GM21390 (cell line): ENCODE measurements at regions not wholly inside any gene's neighbourhood (a gene's known extent, or its start where the extent isn't known, plus 50 kb on each side); places are given as distances from the start of the nearest gene placed in this dataset.
"Not testable (repeated sequence)": the region's sequence is repeated elsewhere in the genome, so short reads cannot be mapped to it uniquely, and the experiment has no call there.

Source experiments
- ATAC-seq: cut with Tn5 transposase; IDR thresholded peaks from one replicate; pipeline ENCODE4 v1.9.1; 2021; ENCODE audit not compliant: unreplicated experiment

GRCh38 chr6:74731931-74732330 lies 473.9 kb downstream of the COL12A1 start:
- no peak for ATAC-seq

DNA sequence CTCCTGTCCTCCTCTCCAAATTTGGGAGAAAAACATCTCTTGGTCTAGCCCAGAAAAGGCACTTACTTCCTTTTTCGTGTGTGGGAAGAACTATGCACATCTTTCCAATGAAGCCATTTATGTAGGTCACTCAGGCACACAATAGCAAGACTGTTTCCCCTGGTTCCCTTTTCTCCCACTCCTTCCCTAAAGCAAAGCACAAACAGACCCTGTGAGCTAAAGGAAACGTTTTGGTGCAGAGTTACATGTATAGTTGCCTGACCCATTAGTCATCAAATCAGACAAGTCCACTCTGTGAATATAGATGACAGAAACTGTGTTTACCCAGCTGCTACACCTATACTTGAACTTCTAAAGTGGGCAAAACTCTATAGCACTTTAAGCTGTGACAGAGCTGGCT lies 474.6 kb downstream of the COL12A1 start:
- ATAC-seq = no peak

DNA sequence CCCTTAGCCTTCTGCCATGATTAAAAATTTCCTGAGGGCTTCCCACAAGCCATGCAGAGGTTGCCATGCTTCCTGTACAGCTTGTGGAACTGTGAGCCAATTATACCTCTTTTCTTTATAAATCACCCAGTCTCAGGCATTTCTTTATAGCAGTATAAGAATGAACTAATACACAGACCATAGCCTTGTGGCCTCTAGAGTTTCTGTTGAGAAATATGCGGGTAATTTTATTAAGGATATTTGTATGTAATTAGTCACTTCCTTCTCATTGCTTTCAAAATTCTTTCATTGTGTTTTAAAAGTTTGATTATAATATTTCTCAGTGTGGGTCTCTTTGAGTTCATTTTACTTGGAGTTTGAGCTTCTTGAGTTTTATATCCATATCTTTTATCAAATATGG lies 484.9 kb downstream of the COL12A1 start:
- no peak for ATAC-seq

GRCh38 chr6:74717591-74717990 lies 488.3 kb downstream of the COL12A1 start:
- ATAC-seq = no peak

GRCh38 chr6:74715355-74716085 lies 490.3 kb downstream of the COL12A1 start:
- ATAC-seq = no peak

GRCh38 chr6:74713941-74714340 lies 491.9 kb downstream of the COL12A1 start:
- ATAC-seq = no peak

DNA sequence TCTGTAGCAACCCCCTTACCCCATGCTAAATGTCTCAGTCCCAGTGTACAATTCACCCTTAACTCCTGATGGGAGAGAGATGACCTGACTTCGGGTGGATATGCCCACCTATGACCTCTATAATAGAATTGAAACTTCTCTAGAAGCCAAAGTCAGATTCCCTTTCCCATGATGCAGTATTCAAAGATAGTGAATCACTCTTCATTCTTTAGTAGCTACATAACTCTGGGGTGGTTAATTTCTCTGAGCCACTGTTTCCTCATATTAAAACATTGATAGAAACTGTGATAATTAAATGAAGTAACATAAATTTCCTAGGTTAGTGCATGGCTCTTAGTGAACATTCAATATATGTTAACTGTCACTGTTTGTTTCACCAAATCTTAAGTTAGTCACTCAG lies 500.4 kb downstream of the COL12A1 start:
- no peak for ATAC-seq

- ATAC-seq = not testable (repeated sequence)
Measured at GRCh38 chr6:74704540-74704939, 501.3 kb downstream of the COL12A1 start.

GRCh38 chr6:74690365-74690764 lies 515.5 kb downstream of the COL12A1 start:
- ATAC-seq = no peak

GRCh38 chr6:74689601-74690000 lies 516.3 kb downstream of the COL12A1 start:
- no peak for ATAC-seq

DNA sequence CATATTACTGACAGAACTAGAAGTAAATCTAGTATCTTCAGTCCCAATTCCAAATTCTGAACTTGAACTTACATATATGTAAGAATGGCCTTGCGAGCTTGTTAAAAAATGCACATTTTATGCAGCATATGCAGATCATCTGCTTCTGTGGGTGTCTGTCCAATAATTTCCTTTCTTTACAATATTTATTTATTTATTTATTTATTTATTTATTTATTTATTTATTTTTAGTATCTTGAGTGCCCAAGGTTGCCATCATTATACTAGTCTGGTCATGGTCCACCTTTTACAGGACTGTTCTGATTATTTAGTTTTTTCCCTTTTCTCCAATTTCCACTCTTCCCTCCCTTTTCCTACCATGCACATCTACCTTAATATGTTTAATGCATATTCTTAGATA lies 528.4 kb downstream of the COL12A1 start:
- no peak for ATAC-seq

GRCh38 chr6:74676906-74677305 lies 528.9 kb downstream of the COL12A1 start:
- no peak for ATAC-seq

DNA sequence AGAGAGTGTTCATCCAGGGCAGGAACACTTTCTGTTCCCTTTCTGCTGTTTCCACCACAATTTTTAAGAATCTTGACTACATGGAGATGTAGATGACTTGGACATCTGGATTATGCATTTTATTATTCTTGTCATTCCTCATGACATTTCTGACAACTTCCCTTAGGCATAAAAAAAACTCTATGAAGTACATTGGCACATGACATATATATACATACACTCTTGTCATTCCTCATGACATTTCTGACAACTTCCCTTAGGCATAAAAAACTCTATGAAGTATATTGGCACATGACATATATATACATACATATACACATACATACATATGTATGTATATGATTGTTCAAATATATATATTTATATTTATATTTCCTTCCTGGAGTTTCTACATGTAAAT lies 531.5 kb downstream of the COL12A1 start:
- ATAC-seq = no peak

- no peak for ATAC-seq
Measured at GRCh38 chr6:74671558-74672025, 534.3 kb downstream of the COL12A1 start.

DNA sequence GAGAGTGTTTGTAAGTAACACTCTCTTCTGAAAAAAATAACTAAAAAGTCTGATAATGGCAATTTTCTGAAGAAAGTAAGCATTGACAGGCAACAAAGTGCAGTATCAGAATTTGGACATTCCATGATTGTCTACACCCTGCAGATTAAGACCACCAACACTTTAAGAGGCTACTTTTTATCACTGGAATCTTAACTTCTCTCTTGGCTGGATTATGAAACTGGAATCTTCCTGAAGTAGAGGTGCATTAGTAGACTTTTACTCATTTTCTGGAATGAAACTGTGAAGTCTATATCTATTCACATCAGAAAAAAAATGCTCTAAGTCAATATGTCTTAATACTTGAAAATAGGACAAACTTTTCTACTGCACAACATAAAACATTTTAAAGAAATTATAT lies 547.5 kb downstream of the COL12A1 start:
- no peak for ATAC-seq

DNA sequence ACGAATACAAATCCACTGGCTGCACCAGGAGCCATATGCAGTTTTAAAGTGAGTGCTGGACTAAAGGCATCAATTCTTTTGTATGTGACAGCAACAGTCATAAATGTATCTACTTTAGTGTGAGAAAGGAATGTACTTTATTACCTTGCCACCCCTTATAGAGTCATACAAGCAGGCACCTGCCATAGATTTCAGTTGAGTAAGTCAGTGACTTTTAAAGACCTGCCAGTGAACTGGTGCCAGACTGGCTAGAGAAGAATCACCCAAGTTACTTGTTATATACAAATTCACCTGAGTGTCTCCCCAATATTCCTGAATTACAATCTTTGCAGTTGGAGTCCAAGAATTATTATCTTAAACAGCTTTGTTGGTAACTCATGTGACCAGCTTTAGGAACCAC lies 547.9 kb downstream of the COL12A1 start:
- no peak for ATAC-seq

- no peak for ATAC-seq
Measured at GRCh38 chr6:74657011-74657410, 548.8 kb downstream of the COL12A1 start.

DNA sequence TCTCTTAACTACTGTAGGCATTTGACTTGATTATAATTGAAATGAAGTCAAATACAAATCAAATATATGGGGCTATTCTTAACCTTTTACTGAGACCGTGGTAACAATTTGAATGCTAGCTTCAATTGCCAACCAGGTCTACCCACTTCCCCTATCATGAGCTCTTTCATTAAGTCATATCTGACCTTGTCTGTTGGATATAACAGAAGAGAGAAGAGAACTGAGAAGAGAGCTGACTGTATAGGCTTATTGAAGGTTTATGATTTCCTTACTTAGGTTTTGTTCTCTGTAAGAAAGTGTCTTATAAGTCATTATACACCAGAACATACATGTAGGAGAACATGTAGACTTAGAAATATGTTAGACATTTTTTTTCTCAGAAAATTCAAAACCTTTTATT lies 549.4 kb downstream of the COL12A1 start:
- no peak for ATAC-seq

DNA sequence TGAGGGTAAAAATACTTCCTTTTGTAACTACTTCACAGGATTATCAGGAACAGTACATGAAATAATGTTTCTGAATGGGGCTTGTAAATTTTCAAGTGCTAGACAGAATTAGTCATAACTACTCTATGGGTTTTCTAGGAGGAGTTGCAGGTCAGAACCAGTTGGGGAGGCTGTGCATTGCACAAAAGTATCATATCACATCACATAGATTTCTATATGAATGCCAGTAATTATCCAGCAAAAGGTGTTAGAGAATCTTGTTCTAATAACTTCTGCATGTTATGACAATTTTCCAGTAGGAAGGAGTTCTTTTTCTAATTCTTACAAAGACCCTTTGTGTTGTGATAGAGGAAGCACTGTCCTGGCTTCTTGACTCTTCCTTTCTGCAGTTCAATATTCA lies 551.6 kb downstream of the COL12A1 start:
- ATAC-seq = no peak

GRCh38 chr6:74651948-74652842 lies 553.7 kb downstream of the COL12A1 start:
- no peak for ATAC-seq

DNA sequence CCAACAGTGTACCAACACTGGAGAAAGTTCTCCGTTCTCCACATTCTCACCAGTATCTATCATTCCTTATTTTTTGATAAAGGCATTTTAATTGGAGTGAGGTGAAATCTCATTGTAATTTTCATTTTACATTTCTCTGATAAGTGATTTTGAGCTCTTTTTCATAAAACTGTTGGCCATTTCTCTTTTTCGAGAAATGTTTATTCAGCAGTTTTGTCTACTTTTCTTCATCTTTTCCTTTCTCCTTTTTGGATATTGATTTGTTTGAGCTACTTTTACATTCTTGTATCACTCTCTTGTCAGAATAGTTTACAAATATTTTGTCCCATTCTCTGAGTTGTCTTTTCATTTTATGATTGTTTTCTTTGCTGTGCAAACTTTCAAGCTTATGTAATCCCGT lies 555.2 kb downstream of the COL12A1 start:
- no peak for ATAC-seq

- ATAC-seq = no peak
Measured at GRCh38 chr6:74646461-74646860, 559.4 kb downstream of the COL12A1 start.
